ENCODE measurements at regions not wholly inside any gene's neighbourhood (a gene's known extent, or its start where the extent isn't known, plus 50 kb on each side); places are given as distances from the start of the nearest gene placed in this dataset.
A peak's percentile ranks its signal among the peaks of the same experiment; 100 is the strongest.
"Not testable (repeated sequence)": the region's sequence is repeated elsewhere in the genome, so short reads cannot be mapped to it uniquely, and the experiment has no call there.

GRCh38 chr3:193819117-193820010 is 226.4 kb downstream of the OPA1 start:
- DNase-seq (ENCODE audit: low spot score in 2 of 2): peak in 1 of 2 donors; percentile 44
- H3K27ac ChIP-seq: no peak overlapping the region
- no peak overlapping the region for H3K4me3 ChIP-seq
- no peaks in the 10 kb centered on the region for H3K27me3 ChIP-seq
- no peaks in the 10 kb centered on the region for H3K36me3 ChIP-seq
- H3K9me3 ChIP-seq: no peaks in the 10 kb centered on the region
- WGBS: 92% methylated on average over 16 of the region's 16 CpGs
- peaks cover 13% of the 10 kb centered on the region for H3K4me1 ChIP-seq
- TF ChIP-seq EP300 (IDR thresholded peaks at IDR 0.05): no peak
- TF ChIP-seq POLR2AphosphoS5 (IDR thresholded peaks at IDR 0.05): no peak
- TF ChIP-seq POLR2A (IDR thresholded peaks at IDR 0.05): no peak

- Histone ChIP-seq H3K36me3 (no peaks in the 10 kb centered on the region), H3K27ac (no peak overlapping the region), H3K9me3 (no peaks in the 10 kb centered on the region), H3K4me1 (peaks cover 17% of the 10 kb centered on the region), H3K4me3 (no peak overlapping the region), H3K27me3 (no peaks in the 10 kb centered on the region)
- no peak for DNase-seq (ENCODE audit: low spot score in 2 of 2)
- WGBS: 82% methylated on average over 2 of the region's 2 CpGs
- TF ChIP-seq POLR2AphosphoS5 (IDR thresholded peaks at IDR 0.05) (no peak), POLR2A (IDR thresholded peaks at IDR 0.05) (no peak), EP300 (IDR thresholded peaks at IDR 0.05) (no peak), CTCF (IDR thresholded peaks at IDR 0.05) (no peak)
Observed at GRCh38 chr3:193821151-193821668, 228.2 kb downstream of the OPA1 start.

DNA sequence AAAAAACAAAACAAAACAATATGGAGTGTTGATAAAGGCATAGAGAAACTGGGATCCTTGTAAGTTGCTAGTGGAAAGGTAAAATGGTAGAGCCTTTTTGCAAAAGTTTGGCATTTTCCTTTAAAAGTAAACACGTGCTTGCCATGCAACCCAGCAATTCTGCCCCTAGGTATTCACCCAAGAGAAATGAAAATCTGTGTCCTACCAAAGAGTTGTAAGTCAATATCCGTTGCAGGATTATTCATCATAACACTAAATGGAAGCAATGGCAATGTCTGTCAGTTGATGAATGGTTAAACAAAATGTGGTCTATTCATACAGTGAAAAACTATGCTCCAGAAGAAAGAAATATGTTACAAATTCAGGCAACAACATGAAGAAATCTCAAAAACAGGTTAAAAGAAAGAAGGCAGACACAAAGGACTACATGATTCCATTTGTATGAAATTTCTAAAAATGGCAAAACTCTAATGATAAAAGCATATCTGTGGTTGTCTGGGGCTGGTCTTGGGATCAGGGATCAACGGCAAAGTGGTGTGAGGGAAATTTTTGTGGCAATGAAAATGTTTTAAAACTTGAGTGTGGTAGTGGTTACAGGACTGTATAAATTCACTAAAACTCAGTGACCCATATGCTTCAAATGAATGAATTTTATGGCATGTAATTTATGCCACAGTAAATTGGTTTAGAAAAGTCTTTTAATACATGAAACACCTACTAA is 229.6 kb downstream of the OPA1 start:
- peaks cover 16% of the 10 kb centered on the region for H3K4me1 ChIP-seq
- TF ChIP-seq POLR2A (IDR thresholded peaks at IDR 0.05) (no peak), EP300 (IDR thresholded peaks at IDR 0.05) (no peak), CTCF (IDR thresholded peaks at IDR 0.05) (no peak), POLR2AphosphoS5 (IDR thresholded peaks at IDR 0.05) (no peak)
- H3K36me3 ChIP-seq: no peaks in the 10 kb centered on the region
- no peak overlapping the region for H3K4me3 ChIP-seq
- no peak for DNase-seq (ENCODE audit: low spot score in 2 of 2)
- H3K27me3 ChIP-seq: no peaks in the 10 kb centered on the region
- 76% methylated on average over 3 of the region's 3 CpGs for WGBS
- H3K27ac ChIP-seq: no peak overlapping the region
- no peaks in the 10 kb centered on the region for H3K9me3 ChIP-seq

GRCh38 chr3:193823213-193823605 is 230.2 kb downstream of the OPA1 start:
- WGBS: 82% methylated on average over 3 of the region's 3 CpGs
- peaks cover 22% of the 10 kb centered on the region for H3K4me1 ChIP-seq
- H3K36me3 ChIP-seq; H3K27me3 ChIP-seq; DNase-seq (ENCODE audit: low spot score in 2 of 2); H3K27ac ChIP-seq; H3K9me3 ChIP-seq; H3K4me3 ChIP-seq: not testable (repeated sequence)

DNA sequence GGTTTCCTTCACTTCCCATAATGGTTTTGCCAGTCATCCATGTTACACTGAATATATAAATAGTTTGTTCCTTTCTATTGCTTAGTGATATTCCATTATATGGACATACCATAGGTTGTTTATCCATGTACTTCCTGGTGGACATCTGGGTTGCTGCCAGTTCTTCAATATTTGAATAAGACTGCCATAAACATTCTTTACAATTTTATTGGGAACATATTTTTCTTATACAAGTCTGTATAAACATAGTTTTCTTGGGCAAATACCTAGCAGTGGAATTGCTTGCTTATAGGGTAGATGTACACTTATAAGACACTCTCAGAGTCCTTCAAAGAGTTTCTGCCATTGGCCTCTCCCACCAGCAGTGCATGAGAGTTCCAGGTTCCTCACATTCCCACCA is 231.4 kb downstream of the OPA1 start:
- H3K36me3 ChIP-seq: no peaks in the 10 kb centered on the region
- H3K9me3 ChIP-seq: no peaks in the 10 kb centered on the region
- peaks cover 30% of the 10 kb centered on the region for H3K4me1 ChIP-seq
- H3K4me3 ChIP-seq: no peak overlapping the region
- H3K27me3 ChIP-seq: no peaks in the 10 kb centered on the region
- H3K27ac ChIP-seq: no peak overlapping the region
- TF ChIP-seq CTCF (IDR thresholded peaks at IDR 0.05) (no peak), EP300 (IDR thresholded peaks at IDR 0.05) (no peak), POLR2A (IDR thresholded peaks at IDR 0.05) (no peak), POLR2AphosphoS5 (IDR thresholded peaks at IDR 0.05) (no peak)
- DNase-seq (ENCODE audit: low spot score in 2 of 2): no peak

- no peak overlapping the region for H3K27ac ChIP-seq
Observed at GRCh38 chr3:193825617-193826016, 232.6 kb downstream of the OPA1 start.

More at GRCh38 chr3:193825617-193826016, 232.6 kb downstream of the OPA1 start:
- no peak for DNase-seq (ENCODE audit: low spot score in 2 of 2)
- H3K9me3 ChIP-seq: no peaks in the 10 kb centered on the region
- peaks cover 43% of the 10 kb centered on the region for H3K4me1 ChIP-seq
- no peaks in the 10 kb centered on the region for H3K36me3 ChIP-seq
- no peak overlapping the region for H3K4me3 ChIP-seq
- no peaks in the 10 kb centered on the region for H3K27me3 ChIP-seq
- WGBS: 91% methylated on average over 6 of the region's 6 CpGs
- TF ChIP-seq POLR2A (IDR thresholded peaks at IDR 0.05) (no peak), POLR2AphosphoS5 (IDR thresholded peaks at IDR 0.05) (no peak), CTCF (IDR thresholded peaks at IDR 0.05) (no peak), EP300 (IDR thresholded peaks at IDR 0.05) (no peak)

Measured in suprapubic skin (tissue), 4 donors.